ENCODE measurements at regions not wholly inside any gene's neighbourhood (a gene's known extent, or its start where the extent isn't known, plus 50 kb on each side); places are given as distances from the start of the nearest gene placed in this dataset.
"Not testable (repeated sequence)": the region's sequence is repeated elsewhere in the genome, so short reads cannot be mapped to it uniquely, and the experiment has no call there.

- CTCF ChIA-PET = interaction anchor here (0.5 to 1.5 kb wide), 3 partner anchors 94 to 394 kb away, joined by 3 to 7 read pairs (median 5); no protein-coding TSS in a partner anchor
- intact Hi-C loops (cut with micrococcal nuclease; ENCODE audit: unreplicated experiment) = loop anchor here (2.0 to 10.0 kb wide), 7 partner anchors 121 to 549 kb away; no protein-coding TSS in a partner anchor
Measured at GRCh38 chr14:87615822-87616679, 376.9 kb downstream of the GALC start.

DNA sequence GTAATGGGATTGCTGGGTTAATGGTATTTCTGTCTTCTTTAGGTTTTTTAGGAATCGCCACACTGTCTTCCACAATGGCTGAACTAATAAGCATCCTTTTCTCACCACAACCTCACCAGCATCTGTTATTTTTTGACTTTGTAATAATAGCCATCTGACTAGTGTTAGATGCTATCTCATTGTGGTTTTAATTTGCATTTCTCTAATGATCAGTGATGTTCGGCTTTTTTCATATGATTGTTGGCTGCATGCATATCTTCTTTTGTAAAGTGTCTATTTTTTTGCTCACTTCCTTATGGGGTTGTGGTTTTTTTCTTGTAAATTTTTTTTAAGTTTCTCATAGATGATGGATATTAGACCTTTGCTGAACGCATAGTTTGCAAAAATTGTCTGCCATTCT is 377.9 kb downstream of the GALC start:
- H3K4me3 Mint-ChIP-seq (ENCODE audit: low read depth, unreplicated experiment) = no peak overlapping the region
- CTCF ChIA-PET = no interaction called here
- H3K36me3 Mint-ChIP-seq (ENCODE audit: insufficient read depth, unreplicated experiment) = no peaks in the 10 kb centered on the region
- intact Hi-C loops (cut with micrococcal nuclease; ENCODE audit: unreplicated experiment) = loop anchor here (2.0 to 10.0 kb wide), 6 partner anchors 120 to 548 kb away; no protein-coding TSS in a partner anchor
- no peak for DNase-seq
- H3K9me3 Mint-ChIP-seq (ENCODE audit: low read depth, unreplicated experiment) = no peaks in the 10 kb centered on the region
- no peak overlapping the region for H3K27ac Mint-ChIP-seq (ENCODE audit: unreplicated experiment)
- no TSS peak for BruUV-seq (replicated peaks)
- TF ChIP-seq, protein P1, sequence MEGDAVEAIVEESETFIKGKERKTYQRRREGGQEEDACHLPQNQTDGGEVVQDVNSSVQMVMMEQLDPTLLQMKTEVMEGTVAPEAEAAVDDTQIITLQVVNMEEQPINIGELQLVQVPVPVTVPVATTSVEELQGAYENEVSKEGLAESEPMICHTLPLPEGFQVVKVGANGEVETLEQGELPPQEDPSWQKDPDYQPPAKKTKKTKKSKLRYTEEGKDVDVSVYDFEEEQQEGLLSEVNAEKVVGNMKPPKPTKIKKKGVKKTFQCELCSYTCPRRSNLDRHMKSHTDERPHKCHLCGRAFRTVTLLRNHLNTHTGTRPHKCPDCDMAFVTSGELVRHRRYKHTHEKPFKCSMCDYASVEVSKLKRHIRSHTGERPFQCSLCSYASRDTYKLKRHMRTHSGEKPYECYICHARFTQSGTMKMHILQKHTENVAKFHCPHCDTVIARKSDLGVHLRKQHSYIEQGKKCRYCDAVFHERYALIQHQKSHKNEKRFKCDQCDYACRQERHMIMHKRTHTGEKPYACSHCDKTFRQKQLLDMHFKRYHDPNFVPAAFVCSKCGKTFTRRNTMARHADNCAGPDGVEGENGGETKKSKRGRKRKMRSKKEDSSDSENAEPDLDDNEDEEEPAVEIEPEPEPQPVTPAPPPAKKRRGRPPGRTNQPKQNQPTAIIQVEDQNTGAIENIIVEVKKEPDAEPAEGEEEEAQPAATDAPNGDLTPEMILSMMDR (IDR thresholded peaks at IDR 0.05; ENCODE audit: unreplicated experiment) = no peak
- H3K4me1 Mint-ChIP-seq (ENCODE audit: low read depth, unreplicated experiment) = peaks cover 13% of the 10 kb centered on the region
- H3K27me3 Mint-ChIP-seq (ENCODE audit: unreplicated experiment) = no peaks in the 10 kb centered on the region

More at GRCh38 chr14:87615822-87616679, 376.9 kb downstream of the GALC start:
- Mint-ChIP-seq H3K27me3 (ENCODE audit: unreplicated experiment) (no peaks in the 10 kb centered on the region), H3K9me3 (ENCODE audit: low read depth, unreplicated experiment) (no peaks in the 10 kb centered on the region), H3K4me1 (ENCODE audit: low read depth, unreplicated experiment) (peaks cover 13% of the 10 kb centered on the region), H3K27ac (ENCODE audit: unreplicated experiment) (no peak overlapping the region), H3K4me3 (ENCODE audit: low read depth, unreplicated experiment) (no peak overlapping the region), H3K36me3 (ENCODE audit: insufficient read depth, unreplicated experiment) (no peaks in the 10 kb centered on the region)
- TF ChIP-seq, protein P1 (IDR thresholded peaks at IDR 0.05; ENCODE audit: unreplicated experiment) = peak; percentile 77
- no TSS peak for BruUV-seq (replicated peaks)
- peak; percentile 77 for DNase-seq

DNA sequence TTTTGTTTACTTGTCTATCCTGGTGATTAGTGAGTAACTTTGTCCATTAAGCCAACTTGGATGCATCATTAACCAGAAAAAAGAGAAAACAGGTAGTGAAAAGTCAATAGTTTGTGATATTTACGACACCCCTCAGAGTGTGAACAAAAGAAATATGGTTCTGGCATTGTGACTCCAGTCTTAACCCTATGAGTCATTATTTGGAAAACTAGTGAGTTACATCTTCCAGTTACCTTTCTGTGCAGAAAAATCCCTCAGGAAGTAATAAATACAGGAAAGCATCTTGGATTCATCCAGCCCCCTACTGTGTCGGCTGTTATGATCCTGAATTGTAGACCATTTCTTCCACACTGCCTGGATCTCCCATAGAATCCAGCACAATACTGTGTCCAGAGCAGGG is 379.1 kb downstream of the GALC start:
- Mint-ChIP-seq H3K9me3 (ENCODE audit: low read depth, unreplicated experiment) (no peaks in the 10 kb centered on the region), H3K36me3 (ENCODE audit: insufficient read depth, unreplicated experiment) (no peaks in the 10 kb centered on the region), H3K27me3 (ENCODE audit: unreplicated experiment) (no peaks in the 10 kb centered on the region), H3K4me1 (ENCODE audit: low read depth, unreplicated experiment) (peaks cover 13% of the 10 kb centered on the region), H3K27ac (ENCODE audit: unreplicated experiment) (no peak overlapping the region), H3K4me3 (ENCODE audit: low read depth, unreplicated experiment) (no peak overlapping the region)
- TF ChIP-seq, protein P1 (IDR thresholded peaks at IDR 0.05; ENCODE audit: unreplicated experiment) = no peak
- CTCF ChIA-PET = no interaction called here
- BruUV-seq (replicated peaks) = no TSS peak
- intact Hi-C loops (cut with micrococcal nuclease; ENCODE audit: unreplicated experiment) = loop anchor here (2.0 to 10.0 kb wide), 4 partner anchors 119 to 501 kb away; no protein-coding TSS in a partner anchor
- DNase-seq = no peak

- intact Hi-C loops (cut with micrococcal nuclease; ENCODE audit: unreplicated experiment); H3K27ac Mint-ChIP-seq (ENCODE audit: unreplicated experiment); CTCF ChIA-PET; BruUV-seq (replicated peaks); DNase-seq; H3K36me3 Mint-ChIP-seq (ENCODE audit: insufficient read depth, unreplicated experiment); H3K27me3 Mint-ChIP-seq (ENCODE audit: unreplicated experiment); H3K4me1 Mint-ChIP-seq (ENCODE audit: low read depth, unreplicated experiment); H3K4me3 Mint-ChIP-seq (ENCODE audit: low read depth, unreplicated experiment): not testable (repeated sequence)
- peaks cover 12% of the 10 kb centered on the region for H3K9me3 Mint-ChIP-seq (ENCODE audit: low read depth, unreplicated experiment)
Measured at GRCh38 chr14:87607056-87607455, 385.9 kb downstream of the GALC start.

DNA sequence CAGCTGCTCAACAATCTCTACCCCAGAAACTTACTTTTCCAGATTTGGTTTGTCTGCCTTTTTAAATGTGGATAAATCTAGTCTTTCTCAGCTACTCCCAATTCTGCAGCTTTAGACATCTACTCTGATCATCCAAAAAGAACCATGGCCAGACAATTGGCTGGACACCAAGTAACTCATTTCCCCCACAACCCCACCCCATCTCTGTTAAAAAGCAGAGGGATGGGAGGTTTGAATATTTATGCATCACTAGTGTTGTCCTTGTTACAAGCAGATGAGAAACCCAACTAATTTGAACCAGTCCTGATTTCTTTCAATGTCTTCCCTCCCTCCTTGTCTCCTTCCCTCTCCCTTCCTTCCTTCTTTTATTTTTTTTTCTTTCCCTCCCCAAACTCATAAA is 391.9 kb downstream of the GALC start:
- intact Hi-C loops (cut with micrococcal nuclease; ENCODE audit: unreplicated experiment) = no loop called here
- BruUV-seq (replicated peaks) = no TSS peak

More for the DNA sequence above, 391.9 kb downstream of the GALC start:
- no peaks in the 10 kb centered on the region for H3K36me3 Mint-ChIP-seq (ENCODE audit: insufficient read depth, unreplicated experiment)
- H3K27me3 Mint-ChIP-seq (ENCODE audit: unreplicated experiment) = no peaks in the 10 kb centered on the region
- TF ChIP-seq, protein P1 (IDR thresholded peaks at IDR 0.05; ENCODE audit: unreplicated experiment) = no peak
- H3K4me3 Mint-ChIP-seq (ENCODE audit: low read depth, unreplicated experiment) = no peak overlapping the region
- no peaks in the 10 kb centered on the region for H3K4me1 Mint-ChIP-seq (ENCODE audit: low read depth, unreplicated experiment)
- no peak for DNase-seq
- H3K9me3 Mint-ChIP-seq (ENCODE audit: low read depth, unreplicated experiment) = peaks cover 9% of the 10 kb centered on the region
- no peak overlapping the region for H3K27ac Mint-ChIP-seq (ENCODE audit: unreplicated experiment)
- CTCF ChIA-PET = no interaction called here

Measured in Calu3 (cell line).